SK-N-SH (cell line): ENCODE measurements at regions not wholly inside any gene's neighbourhood (a gene's known extent, or its start where the extent isn't known, plus 50 kb on each side); places are given as distances from the start of the nearest gene placed in this dataset.
A peak's percentile ranks its signal among the peaks of the same experiment; 100 is the strongest.

ENCODE experiments used
- CTCF ChIA-PET: fragments of 300-600, 350-600 bp; formaldehyde crosslinking; extraction: SDS; loops from one replicate; lab custom pipeline; 2021; lab: Yijun Ruan, JAX
- POLR2A ChIA-PET: fragments of 350-600 bp; sonication (Branson Sonifier 250); formaldehyde crosslinking; extraction: SDS; loops from one replicate; lab custom pipeline; 2020; ENCODE audit warnings: antibody characterized with exemption, inconsistent platforms; lab: Yijun Ruan, JAX
- DNase-seq: peaks from one replicate; pipeline ENCODE4 v3.0.0; 2012
- H2AFZ ChIP-seq: fragments of 200-600 bp; sonication (generic); 2 replicates; pipeline ENCODE4 v1.8.1; 2016; ENCODE audit warnings: antibody characterized with exemption, mild to moderate bottlenecking, low read depth
- H3F3A ChIP-seq: fragments of 200-600 bp; sonication (generic); replicated peaks from 2 replicates; pipeline ENCODE3; 2016; ENCODE audit warnings: antibody characterized with exemption, mild to moderate bottlenecking; ENCODE audit not compliant: insufficient read depth
- H3K27ac ChIP-seq, 2 experiments: fragments of 200-500 bp in 1 of 2; fragments of 200-600 bp in 1 of 2; sonication (Bioruptor generic) in 1 of 2; sonication (generic), shearing (Covaris generic) in 1 of 2; 2 replicates each; pipeline versions ENCODE4 v1.5.1 to v1.6.1; 2014 to 2016; ENCODE audit warnings: low read depth in 2 of 2, inconsistent platforms in 1 of 2, low read length in 1 of 2, mild to moderate bottlenecking in 1 of 2, mixed read lengths in 1 of 2
- H3K27me3 ChIP-seq: fragments of 200-600 bp; sonication (generic), shearing (Covaris generic); 2 replicates; pipeline ENCODE4 v1.6.1; 2016; ENCODE audit warnings: mixed run types; ENCODE audit not compliant: insufficient read depth
- H3K36me3 ChIP-seq, 2 experiments: fragments of 200-500 bp in 1 of 2; fragments of 200-600 bp in 1 of 2; sonication (Bioruptor generic) in 1 of 2; sonication (generic) in 1 of 2; replicated peaks in 1 of 2; 2 replicates each; pipeline versions ENCODE3 to v1.5.1; 2014 to 2016; ENCODE audit warnings: low read length in 1 of 2, mild to moderate bottlenecking in 1 of 2; ENCODE audit not compliant: insufficient read depth in 2 of 2, control insufficient read depth in 1 of 2
- H3K4me1 ChIP-seq, 2 experiments: fragments of 200-500 bp in 1 of 2; fragments of 200-600 bp in 1 of 2; sonication (Bioruptor generic) in 1 of 2; sonication (generic), shearing (Covaris generic) in 1 of 2; 2 replicates each; pipeline versions ENCODE4 v1.5.1 to v1.6.1; 2014 to 2016; ENCODE audit warnings: low read depth in 1 of 2, low read length in 1 of 2, mixed run types in 1 of 2; ENCODE audit not compliant: insufficient read depth in 2 of 2, control insufficient read depth in 1 of 2
- H3K4me2 ChIP-seq: fragments of 200-600 bp; sonication (generic), shearing (Covaris generic); 2 replicates; pipeline ENCODE4 v1.6.1; 2017; ENCODE audit warnings: mixed run types
- H3K4me3 ChIP-seq, 2 experiments: fragments of 200-500 bp in 1 of 2; fragments of 200-600 bp in 1 of 2; sonication (Bioruptor generic) in 1 of 2; sonication (generic), shearing (Covaris generic) in 1 of 2; 2 replicates each; pipeline versions ENCODE4 v1.5.1 to v1.8.1; 2014 to 2016; ENCODE audit warnings: low read depth in 2 of 2, inconsistent platforms in 1 of 2, low read length in 1 of 2, mild to moderate bottlenecking in 1 of 2, mixed read lengths in 1 of 2, moderate library complexity in 1 of 2
- H3K79me2 ChIP-seq: fragments of 200-600 bp; sonication (generic); 2 replicates; pipeline ENCODE4 v1.8.1; 2017; ENCODE audit warnings: mild to moderate bottlenecking; ENCODE audit not compliant: insufficient read depth
- H3K9ac ChIP-seq: fragments of 200-600 bp; sonication (generic); 2 replicates; pipeline ENCODE4 v1.6.1; 2017; ENCODE audit warnings: mixed run types
- H3K9me2 ChIP-seq: fragments of 200-600 bp; sonication (generic); 2 replicates; pipeline ENCODE4 v1.6.1; 2017; ENCODE audit warnings: mixed run types
- H3K9me3 ChIP-seq: fragments of 200-600 bp; sonication (generic); 2 replicates; pipeline ENCODE4 v1.6.1; 2017; ENCODE audit warnings: mixed run types, mild to moderate bottlenecking, moderate library complexity
- H4K20me1 ChIP-seq: fragments of 200-600 bp; sonication (generic); 2 replicates; pipeline ENCODE4 v1.6.1; 2017; ENCODE audit warnings: mild to moderate bottlenecking, mixed run types; ENCODE audit not compliant: insufficient read depth
- CHD2 ChIP-seq: fragments of 150-350 bp; IDR thresholded peaks from 2 replicates; pipeline ENCODE4 v1.6.1; 2018; ENCODE audit warnings: low read length; ENCODE audit not compliant: partially characterized antibody
- ELF1 ChIP-seq: IDR thresholded peaks from 2 replicates; pipeline ENCODE4 v1.4.0; 2012
- EZH2phosphoT487 ChIP-seq: fragments of 200-600 bp; sonication (generic); IDR thresholded peaks from 2 replicates; pipeline ENCODE4 v1.6.1; 2017; ENCODE audit warnings: low read depth, mixed run types, mild to moderate bottlenecking, antibody characterized with exemption, moderate library complexity, borderline replicate concordance
- FOXJ3 ChIP-seq: sonication (generic); formaldehyde crosslinking; IDR thresholded peaks from 2 replicates; pipeline ENCODE4 v1.5.1; 2020; ENCODE audit warnings: mild to moderate bottlenecking, missing genetic modification reagents
- FOXM1 ChIP-seq: IDR thresholded peaks from 2 replicates; pipeline ENCODE4 v1.4.0; 2012; ENCODE audit warnings: low read depth, mild to moderate bottlenecking
- GATA2 ChIP-seq: sonication (generic); formaldehyde crosslinking; IDR thresholded peaks from 2 replicates; pipeline ENCODE4 v1.5.0; 2020; ENCODE audit warnings: mild to moderate bottlenecking, missing genetic modification reagents
- JUND ChIP-seq: IDR thresholded peaks from 2 replicates; pipeline ENCODE4 v1.4.0; 2012
- MAX ChIP-seq: IDR thresholded peaks from 2 replicates; pipeline ENCODE4 v1.4.0; 2012; ENCODE audit warnings: low read depth
- POLR2AphosphoS5 ChIP-seq: IDR thresholded peaks from 2 replicates; pipeline ENCODE4 v1.6.1; 2012; ENCODE audit warnings: low read depth, low read length
- RAD21 ChIP-seq: IDR thresholded peaks from 2 replicates; pipeline ENCODE4 v1.6.1; 2012; ENCODE audit warnings: mild to moderate bottlenecking, low read length
- RFX5 ChIP-seq: IDR thresholded peaks from 2 replicates; pipeline ENCODE4 v1.6.1; 2012; ENCODE audit warnings: mild to moderate bottlenecking, improper control_type of control experiment, low read length
- SMC3 ChIP-seq: IDR thresholded peaks from 2 replicates; pipeline ENCODE4 v1.6.1; 2012; ENCODE audit warnings: low read depth, low read length, improper control_type of control experiment
- TAF1 ChIP-seq: IDR thresholded peaks from 2 replicates; pipeline ENCODE4 v1.6.1; 2012; ENCODE audit warnings: low read depth, mild to moderate bottlenecking, low read length, moderate library complexity, borderline replicate concordance
- TEAD4 ChIP-seq: IDR thresholded peaks from 2 replicates; pipeline ENCODE4 v1.4.0; 2012; ENCODE audit warnings: mild to moderate bottlenecking, borderline replicate concordance; ENCODE audit not compliant: insufficient read depth
- USF1 ChIP-seq: IDR thresholded peaks from 2 replicates; pipeline ENCODE4 v1.4.0; 2012; ENCODE audit warnings: low read depth, borderline replicate concordance
- WGBS: methylation state at CpG from one replicate; pipeline ENCODE4 v1.1.6; 2017; ENCODE audit warnings: low lambda C conversion rate; 5-methylcytosine and 5-hydroxymethylcytosine counted together
- TF ChIP-seq, protein P1 (sequence below): IDR thresholded peaks from 2 replicates; pipeline ENCODE4 v1.4.0; 2012; ENCODE audit warnings: low read depth, borderline replicate concordance
- TF ChIP-seq, protein P2 (sequence below): fragments of 200-600 bp; sonication (generic); IDR thresholded peaks from 2 replicates; pipeline ENCODE4 v1.6.1; 2017; ENCODE audit warnings: antibody characterized with exemption, mild to moderate bottlenecking, moderate library complexity

DNA sequence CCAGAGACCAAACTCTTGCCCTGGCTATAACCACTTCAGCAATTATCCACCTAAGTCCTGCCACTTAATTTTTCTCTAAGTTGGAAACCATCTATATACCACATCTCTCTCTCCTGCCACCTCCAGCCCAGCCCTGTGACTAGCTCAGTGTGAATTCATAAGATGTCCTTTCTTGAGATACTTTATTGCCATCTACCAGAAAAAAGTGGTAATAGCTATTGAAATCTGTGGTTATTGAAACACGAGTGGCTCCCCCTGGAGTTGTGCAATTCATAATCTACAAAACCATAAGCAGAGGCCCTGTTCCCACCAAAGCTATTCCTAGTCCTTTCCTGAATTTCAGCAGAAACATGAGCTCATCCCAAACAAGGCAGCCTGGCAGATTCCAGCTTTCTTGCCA lies 324.0 kb downstream of the TXNL1 start:
- DNase-seq = no peak
- POLR2A ChIA-PET = no interaction called here

GRCh38 chr18:56312551-56313335 lies 325.6 kb downstream of the TXNL1 start:
- no peak for DNase-seq
- TF ChIP-seq, protein P1, sequence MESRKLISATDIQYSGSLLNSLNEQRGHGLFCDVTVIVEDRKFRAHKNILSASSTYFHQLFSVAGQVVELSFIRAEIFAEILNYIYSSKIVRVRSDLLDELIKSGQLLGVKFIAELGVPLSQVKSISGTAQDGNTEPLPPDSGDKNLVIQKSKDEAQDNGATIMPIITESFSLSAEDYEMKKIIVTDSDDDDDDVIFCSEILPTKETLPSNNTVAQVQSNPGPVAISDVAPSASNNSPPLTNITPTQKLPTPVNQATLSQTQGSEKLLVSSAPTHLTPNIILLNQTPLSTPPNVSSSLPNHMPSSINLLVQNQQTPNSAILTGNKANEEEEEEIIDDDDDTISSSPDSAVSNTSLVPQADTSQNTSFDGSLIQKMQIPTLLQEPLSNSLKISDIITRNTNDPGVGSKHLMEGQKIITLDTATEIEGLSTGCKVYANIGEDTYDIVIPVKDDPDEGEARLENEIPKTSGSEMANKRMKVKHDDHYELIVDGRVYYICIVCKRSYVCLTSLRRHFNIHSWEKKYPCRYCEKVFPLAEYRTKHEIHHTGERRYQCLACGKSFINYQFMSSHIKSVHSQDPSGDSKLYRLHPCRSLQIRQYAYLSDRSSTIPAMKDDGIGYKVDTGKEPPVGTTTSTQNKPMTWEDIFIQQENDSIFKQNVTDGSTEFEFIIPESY = no peak
- TF ChIP-seq EZH2phosphoT487 (no peak), CHD2 (no peak), FOXM1 (no peak), TAF1 (no peak), TEAD4 (no peak), FOXJ3 (CRISPR knock-in tag) (no peak), USF1 (no peak), RAD21 (no peak), POLR2AphosphoS5 (no peak), SMC3 (no peak), GATA2 (CRISPR knock-in tag) (no peak)

More for the DNA sequence above, 324.0 kb downstream of the TXNL1 start:
- no peaks in the 10 kb centered on the region for H3K9me2 ChIP-seq
- no peak overlapping the region for H3K4me3 ChIP-seq
- H3K36me3 ChIP-seq = no peaks in the 10 kb centered on the region
- no peaks in the 10 kb centered on the region for H4K20me1 ChIP-seq
- no peak overlapping the region for H2AFZ ChIP-seq
- H3K4me1 ChIP-seq = peaks cover 3 to 4% of the 10 kb centered on the region in 2 experiments; a peak in 2 of 4 replicates
- TF ChIP-seq SMC3 (0 out of 2 replicates have a peak, but pooled peaks have one; percentile 1), JUND (no peak), ELF1 (no peak), MAX (no peak), RFX5 (no peak), RAD21 (peak; percentile 55)
- TF ChIP-seq, protein P2, sequence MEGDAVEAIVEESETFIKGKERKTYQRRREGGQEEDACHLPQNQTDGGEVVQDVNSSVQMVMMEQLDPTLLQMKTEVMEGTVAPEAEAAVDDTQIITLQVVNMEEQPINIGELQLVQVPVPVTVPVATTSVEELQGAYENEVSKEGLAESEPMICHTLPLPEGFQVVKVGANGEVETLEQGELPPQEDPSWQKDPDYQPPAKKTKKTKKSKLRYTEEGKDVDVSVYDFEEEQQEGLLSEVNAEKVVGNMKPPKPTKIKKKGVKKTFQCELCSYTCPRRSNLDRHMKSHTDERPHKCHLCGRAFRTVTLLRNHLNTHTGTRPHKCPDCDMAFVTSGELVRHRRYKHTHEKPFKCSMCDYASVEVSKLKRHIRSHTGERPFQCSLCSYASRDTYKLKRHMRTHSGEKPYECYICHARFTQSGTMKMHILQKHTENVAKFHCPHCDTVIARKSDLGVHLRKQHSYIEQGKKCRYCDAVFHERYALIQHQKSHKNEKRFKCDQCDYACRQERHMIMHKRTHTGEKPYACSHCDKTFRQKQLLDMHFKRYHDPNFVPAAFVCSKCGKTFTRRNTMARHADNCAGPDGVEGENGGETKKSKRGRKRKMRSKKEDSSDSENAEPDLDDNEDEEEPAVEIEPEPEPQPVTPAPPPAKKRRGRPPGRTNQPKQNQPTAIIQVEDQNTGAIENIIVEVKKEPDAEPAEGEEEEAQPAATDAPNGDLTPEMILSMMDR = peak; percentile 40
- TF ChIP-seq, protein P1 = no peak
- TF ChIP-seq, all 33 proteins: peak for 3
- Histone ChIP-seq H3K9ac (no peak overlapping the region), H3K9me3 (no peaks in the 10 kb centered on the region), H3K79me2 (no peaks in the 10 kb centered on the region), H3F3A (no peaks in the 10 kb centered on the region), H3K27ac (no peak overlapping the region), H3K4me2 (no peak overlapping the region), H3K27me3 (no peaks in the 10 kb centered on the region)
- CTCF ChIA-PET = interaction anchor here (0.6 to 1.2 kb wide), 6 partner anchors 9 to 899 kb away, joined by 3 read pairs; no protein-coding TSS in a partner anchor
- WGBS = 71% methylated on average over 1 of the region's 1 CpG

More at GRCh38 chr18:56312551-56313335, 325.6 kb downstream of the TXNL1 start:
- H3K4me3 ChIP-seq = no peak overlapping the region
- no peak overlapping the region for H2AFZ ChIP-seq
- no peaks in the 10 kb centered on the region for H3K36me3 ChIP-seq
- 75% methylated on average over 5 of the region's 5 CpGs for WGBS
- H4K20me1 ChIP-seq = no peaks in the 10 kb centered on the region
- no peak overlapping the region for H3K4me2 ChIP-seq
- POLR2A ChIA-PET = no interaction called here
- H3K9ac ChIP-seq = no peak overlapping the region
- no peaks in the 10 kb centered on the region for H3K79me2 ChIP-seq
- H3K9me3 ChIP-seq = no peaks in the 10 kb centered on the region
- peak overlapping the region in 1 of 2 experiments; percentile 43; a peak in 1 of 4 replicates for H3K27ac ChIP-seq
- no peaks in the 10 kb centered on the region for H3K9me2 ChIP-seq
- H3K27me3 ChIP-seq = no peaks in the 10 kb centered on the region
- H3K4me1 ChIP-seq = peaks cover 3 to 4% of the 10 kb centered on the region in 2 experiments; a peak in 2 of 4 replicates
- CTCF ChIA-PET = no interaction called here
- no peaks in the 10 kb centered on the region for H3F3A ChIP-seq
